C4-2B (cell line): ENCODE measurements at regions not wholly inside any gene's neighbourhood (a gene's known extent, or its start where the extent isn't known, plus 50 kb on each side); places are given as distances from the start of the nearest gene placed in this dataset.

ENCODE experiments used
- CTCF ChIP-seq: fragments of 450-650 bp; conservative IDR thresholded peaks from 2 replicates; pipeline ENCODE4 v1.5.1; 2017; ENCODE audit warnings: mild to moderate bottlenecking
- ZFX ChIP-seq: fragments of 450-650 bp; IDR thresholded peaks from 2 replicates; pipeline ENCODE4 v1.6.1; 2017

GRCh38 chr3:8077126-8077525 is 424.5 kb upstream of the LMCD1 start:
- TF ChIP-seq CTCF (no peak), ZFX (no peak)
